NCI-H69 (cell line): ENCODE measurements at regions not wholly inside any gene's neighbourhood (a gene's known extent, or its start where the extent isn't known, plus 50 kb on each side); places are given as distances from the start of the nearest gene placed in this dataset.

ENCODE experiments used
- DNase-seq: peaks from one replicate; lab custom pipeline; 2025; lab: John Stamatoyannopoulos, UW

GRCh38 chr7:42756841-42757240 is 155.0 kb downstream of the C7orf25 start:
- DNase-seq, result no peak

GRCh38 chr7:42753811-42754363 is 158.0 kb downstream of the C7orf25 start:
- DNase-seq, result no peak

- DNase-seq, result no peak
Observed at GRCh38 chr7:42753367-42753766, 158.5 kb downstream of the C7orf25 start.

- no peak for DNase-seq
Observed at GRCh38 chr7:42750172-42750571, 161.7 kb downstream of the C7orf25 start.

- no peak for DNase-seq
Observed at GRCh38 chr7:42747044-42747443, 164.8 kb downstream of the C7orf25 start.

- no peak for DNase-seq
Observed at GRCh38 chr7:42746214-42746613, 165.7 kb downstream of the C7orf25 start.

GRCh38 chr7:42745357-42746059 is 166.4 kb downstream of the C7orf25 start:
- DNase-seq, result peak; percentile 47

GRCh38 chr7:42744746-42745145 is 167.1 kb downstream of the C7orf25 start:
- DNase-seq, result no peak

GRCh38 chr7:42743077-42743858 is 168.6 kb downstream of the C7orf25 start:
- no peak for DNase-seq

- no peak for DNase-seq
Observed at GRCh38 chr7:42742318-42742717, 169.6 kb downstream of the C7orf25 start.

- no peak for DNase-seq
Observed at GRCh38 chr7:42740408-42740807, 171.5 kb downstream of the C7orf25 start.

GRCh38 chr7:42739638-42740037 is 172.2 kb downstream of the C7orf25 start:
- no peak for DNase-seq

- no peak for DNase-seq
Observed at GRCh38 chr7:42736931-42737330, 174.9 kb downstream of the C7orf25 start.

GRCh38 chr7:42735081-42735480 is 176.8 kb downstream of the C7orf25 start:
- DNase-seq, result no peak

GRCh38 chr7:42734568-42734967 is 177.3 kb downstream of the C7orf25 start:
- DNase-seq, result no peak

- DNase-seq, result no peak
Observed at GRCh38 chr7:42733040-42733439, 178.8 kb downstream of the C7orf25 start.

GRCh38 chr7:42730586-42730985 is 181.3 kb downstream of the C7orf25 start:
- DNase-seq, result no peak

- no peak for DNase-seq
Observed at GRCh38 chr7:42729053-42729765, 182.7 kb downstream of the C7orf25 start.

- no peak for DNase-seq
Observed at GRCh38 chr7:42727451-42727850, 184.4 kb downstream of the C7orf25 start.

- DNase-seq, result no peak
Observed at GRCh38 chr7:42726066-42726785, 185.6 kb downstream of the C7orf25 start.

GRCh38 chr7:42722716-42723115 is 189.2 kb downstream of the C7orf25 start:
- DNase-seq, result no peak

GRCh38 chr7:42722198-42722597 is 189.7 kb downstream of the C7orf25 start:
- DNase-seq, result no peak
